IMR-90 (cell line): ENCODE measurements at regions not wholly inside any gene's neighbourhood (a gene's known extent, or its start where the extent isn't known, plus 50 kb on each side); places are given as distances from the start of the nearest gene placed in this dataset.

ENCODE experiments used
- ATAC-seq: fragments of 200-7000 bp; cut with Tn5 transposase; 2 replicates; pipeline ENCODE4 v1.9.1; 2020; ENCODE audit warnings: low read depth, mild to moderate bottlenecking, moderate library complexity
- BruUV-seq: library from RNA; stranded (reverse); fragments of 400-500 nt; replicated peaks from 2 replicates; lab custom pipeline; 2021; lab: Mats Ljungman, UMichigan
- CTCF ChIA-PET: fragments of 300-600 bp; formaldehyde crosslinking; extraction: SDS; loops from one replicate; lab custom pipeline; 2021; ENCODE audit warnings: antibody characterized with exemption; lab: Yijun Ruan, JAX
- POLR2A ChIA-PET: fragments of 300-600 bp; sonication (Branson Sonifier 250); formaldehyde crosslinking; loops from one replicate; lab custom pipeline; 2022; ENCODE audit warnings: antibody characterized with exemption; ENCODE audit not compliant: unreplicated experiment; lab: Charles Lee
- DNase-seq: peaks from one replicate; pipeline ENCODE4 v3.0.0; 2013
- H2AFZ ChIP-seq: replicated peaks from 2 replicates; pipeline ENCODE3; 2013; ENCODE audit warnings: low read length, mild to moderate bottlenecking; ENCODE audit not compliant: poor library complexity
- H2AK5ac ChIP-seq: 2 replicates; pipeline ENCODE4 v1.6.1; 2013; ENCODE audit warnings: low read depth, low read length, inconsistent platforms
- H2AK9ac ChIP-seq: replicated peaks from 2 replicates; pipeline ENCODE3; 2013; ENCODE audit warnings: mild to moderate bottlenecking, low read depth, low read length, moderate library complexity; ENCODE audit not compliant: poor library complexity
- H2BK120ac ChIP-seq: 2 replicates; pipeline ENCODE4 v1.6.1; 2013; ENCODE audit warnings: low read depth, low read length, inconsistent platforms
- H2BK15ac ChIP-seq: 3 replicates; pipeline ENCODE4 v1.6.1; 2013; ENCODE audit warnings: low read depth, low read length, inconsistent platforms
- H2BK20ac ChIP-seq: 2 replicates; pipeline ENCODE4 v1.6.1; 2013; ENCODE audit warnings: low read depth, mild to moderate bottlenecking, inconsistent platforms, low read length, moderate library complexity
- H2BK5ac ChIP-seq: 2 replicates; pipeline ENCODE4 v1.6.1; 2013; ENCODE audit warnings: mild to moderate bottlenecking, low read depth, low read length, inconsistent platforms; ENCODE audit not compliant: poor library complexity, severe bottlenecking
- H3K14ac ChIP-seq: replicated peaks from 2 replicates; pipeline ENCODE4 v1.6.1; 2013; ENCODE audit warnings: low read depth, low read length, inconsistent platforms
- H3K18ac ChIP-seq: 2 replicates; pipeline ENCODE4 v1.6.1; 2013; ENCODE audit warnings: low read depth, low read length, control low read depth
- H3K23ac ChIP-seq: 2 replicates; pipeline ENCODE4 v1.6.1; 2013; ENCODE audit warnings: low read depth, low read length, inconsistent platforms
- H3K27ac ChIP-seq: 2 replicates; pipeline ENCODE4 v1.5.1; 2013; ENCODE audit warnings: mild to moderate bottlenecking, control low read depth, low read length; ENCODE audit not compliant: insufficient read depth
- H3K27me3 ChIP-seq: 2 replicates; pipeline ENCODE4 v1.6.1; 2013; ENCODE audit warnings: low read length; ENCODE audit not compliant: control insufficient read depth, insufficient read depth
- H3K36me3 ChIP-seq: 2 replicates; pipeline ENCODE4 v1.6.1; 2013; ENCODE audit warnings: low read length, mixed read lengths; ENCODE audit not compliant: control insufficient read depth, insufficient read depth
- H3K4ac ChIP-seq: 2 replicates; pipeline ENCODE4 v1.6.1; 2013; ENCODE audit warnings: low read depth, low read length, inconsistent platforms
- H3K4me1 ChIP-seq: 2 replicates; pipeline ENCODE4 v1.6.1; 2013; ENCODE audit warnings: low read length, mixed read lengths; ENCODE audit not compliant: control insufficient read depth, insufficient read depth
- H3K4me2 ChIP-seq: 2 replicates; pipeline ENCODE4 v1.6.1; 2013; ENCODE audit warnings: low read depth, mild to moderate bottlenecking, control low read depth, low read length, moderate library complexity
- H3K4me3 ChIP-seq: 2 replicates; pipeline ENCODE4 v1.5.1; 2013; ENCODE audit warnings: low read depth, mild to moderate bottlenecking, control low read depth, low read length, moderate library complexity; ENCODE audit not compliant: insufficient read depth
- H3K56ac ChIP-seq: 2 replicates; pipeline ENCODE4 v1.6.1; 2013; ENCODE audit warnings: low read length, inconsistent platforms; ENCODE audit not compliant: insufficient read depth; ENCODE audit errors: extremely low read depth
- H3K79me1 ChIP-seq, 2 experiments: 2 replicates each; pipeline ENCODE4 v1.6.1; 2013; ENCODE audit warnings: low read length in 2 of 2, inconsistent platforms in 1 of 2, low read depth in 1 of 2
- H3K9ac ChIP-seq: 2 replicates; pipeline ENCODE4 v1.6.1; 2013; ENCODE audit warnings: low read depth, low read length, control low read depth
- H3K9me1 ChIP-seq: 2 replicates; pipeline ENCODE4 v1.6.1; 2013; ENCODE audit warnings: low read length, inconsistent platforms; ENCODE audit not compliant: insufficient read depth
- H3K9me3 ChIP-seq: 2 replicates; pipeline ENCODE4 v1.6.1; 2013; ENCODE audit warnings: low read length; ENCODE audit not compliant: control insufficient read depth, insufficient read depth
- H4K20me1 ChIP-seq: 2 replicates; pipeline ENCODE4 v1.6.1; 2013; ENCODE audit warnings: low read length, inconsistent platforms; ENCODE audit not compliant: insufficient read depth
- H4K5ac ChIP-seq: 2 replicates; pipeline ENCODE4 v1.6.1; 2013; ENCODE audit warnings: mild to moderate bottlenecking, low read depth, low read length, control low read depth
- H4K8ac ChIP-seq, 2 experiments: 2 replicates each; pipeline ENCODE4 v1.6.1; 2013; ENCODE audit warnings: low read depth in 2 of 2, low read length in 2 of 2, control low read depth in 1 of 2, inconsistent platforms in 1 of 2
- H4K91ac ChIP-seq: 2 replicates; pipeline ENCODE4 v1.6.1; 2013; ENCODE audit warnings: low read depth, low read length, inconsistent platforms; ENCODE audit not compliant: insufficient read depth
- BHLHE40 ChIP-seq: fragments of 150-350 bp; IDR thresholded peaks from 2 replicates; pipeline ENCODE4 v1.6.1; 2016; ENCODE audit warnings: mild to moderate bottlenecking, low read depth, low read length
- CEBPB ChIP-seq: IDR thresholded peaks from 2 replicates; pipeline ENCODE4 v1.6.1; 2012; ENCODE audit warnings: low read depth, low read length, improper control_type of control experiment
- CHD1 ChIP-seq: IDR thresholded peaks from 2 replicates; pipeline ENCODE4 v1.6.1; 2012; ENCODE audit warnings: low read depth, low read length, improper control_type of control experiment
- CTCF ChIP-seq: conservative IDR thresholded peaks from 2 replicates; pipeline ENCODE4 v1.5.1; 2012; ENCODE audit warnings: mild to moderate bottlenecking, low read depth, low read length, improper control_type of control experiment
- ELK1 ChIP-seq: fragments of 150-350 bp; IDR thresholded peaks from 2 replicates; pipeline ENCODE4 v1.6.1; 2016; ENCODE audit warnings: low read depth, mild to moderate bottlenecking, low read length, moderate library complexity, borderline replicate concordance
- FOS ChIP-seq: fragments of 150-350 bp; IDR thresholded peaks from 2 replicates; pipeline ENCODE4 v1.6.1; 2016; ENCODE audit warnings: low read depth, low read length
- MAFK ChIP-seq: IDR thresholded peaks from 2 replicates; pipeline ENCODE4 v1.6.1; 2012; ENCODE audit warnings: low read depth, low read length, improper control_type of control experiment
- MAZ ChIP-seq: IDR thresholded peaks from 2 replicates; pipeline ENCODE4 v1.6.1; 2012; ENCODE audit warnings: low read depth, mild to moderate bottlenecking, low read length, improper control_type of control experiment, moderate library complexity, borderline replicate concordance
- MXI1 ChIP-seq: IDR thresholded peaks from 2 replicates; pipeline ENCODE4 v1.6.1; 2012; ENCODE audit warnings: low read depth, mild to moderate bottlenecking, low read length, moderate library complexity, borderline replicate concordance
- NFE2L2 ChIP-seq: fragments of 150-350 bp; IDR thresholded peaks from 2 replicates; pipeline ENCODE4 v1.6.1; 2016; ENCODE audit warnings: low read depth, mild to moderate bottlenecking, low read length
- POLR2A ChIP-seq: IDR thresholded peaks from 2 replicates; pipeline ENCODE4 v1.6.1; 2012; ENCODE audit warnings: mild to moderate bottlenecking, low read depth, low read length
- RAD21 ChIP-seq: IDR thresholded peaks from 2 replicates; pipeline ENCODE4 v1.6.1; 2012; ENCODE audit warnings: low read length, improper control_type of control experiment
- RCOR1 ChIP-seq: IDR thresholded peaks from 2 replicates; pipeline ENCODE4 v1.6.1; 2012; ENCODE audit warnings: mild to moderate bottlenecking, low read length, improper control_type of control experiment; ENCODE audit not compliant: insufficient replicate concordance
- RFX5 ChIP-seq: IDR thresholded peaks from 2 replicates; pipeline ENCODE4 v1.8.0; 2012; ENCODE audit warnings: low read depth, mild to moderate bottlenecking, low read length, moderate library complexity
- SMC3 ChIP-seq: fragments of 150-350 bp; IDR thresholded peaks from 2 replicates; pipeline ENCODE4 v1.6.1; 2016; ENCODE audit warnings: low read depth, mild to moderate bottlenecking, antibody characterized with exemption, low read length, moderate library complexity
- WGBS, 2 experiments: methylation state at CpG; one replicate each; pipeline versions ENCODE4 v1.1.5 to v1.1.7; 2013; ENCODE audit warnings: missing lambda C conversion rate in 2 of 2; ENCODE audit not compliant: insufficient read length in 1 of 2; ENCODE audit errors: extremely low coverage in 2 of 2; 5-methylcytosine and 5-hydroxymethylcytosine counted together
- dilution Hi-C: fragments of 300-500 bp; cut with HindIII; formaldehyde crosslinking; loops from one replicate; pipeline ENCODE4 v1.14.3; 2018; ENCODE audit warnings: low sequenced_read_pairs; ENCODE audit not compliant: unreplicated experiment
- in situ Hi-C: fragments of 300-500 bp; cut with MboI; formaldehyde crosslinking; loops from 3 replicates; pipeline ENCODE4 v1.14.3; 2019; ENCODE audit warnings: low sequenced_read_pairs, inconsistent platforms, mixed read lengths
- intact Hi-C: fragments of 100-400 bp; cut with micrococcal nuclease; formaldehyde crosslinking; loops from 2 replicates; pipeline ENCODE4 v1.10.0; 2022
- TF ChIP-seq, protein P1 (sequence below): fragments of 150-350 bp; IDR thresholded peaks from 2 replicates; pipeline ENCODE4 v1.6.1; 2017; ENCODE audit warnings: mild to moderate bottlenecking, antibody characterized with exemption, low read length, low read depth

- no peak overlapping the region for H3K18ac ChIP-seq
- POLR2A ChIA-PET = no interaction called here
- no peak overlapping the region for H3K14ac ChIP-seq
- DNase-seq (no peak), ATAC-seq (no peak)
- H3K27me3 ChIP-seq = no peaks in the 10 kb centered on the region
- CTCF ChIA-PET = no interaction called here
- H3K9me1 ChIP-seq = no peaks in the 10 kb centered on the region
- dilution Hi-C loops = no loop called here
- no peaks in the 10 kb centered on the region; the same call in 1 of the 2 replicates for H3K9me3 ChIP-seq
- H3K36me3 ChIP-seq = no peaks in the 10 kb centered on the region
- no peak overlapping the region for H2AFZ ChIP-seq
- H3K79me1 ChIP-seq = no peaks in the 10 kb centered on the region
- H3K27ac ChIP-seq = no peak overlapping the region
- 0% methylated on average over 2 of the region's 5 CpGs; no CpG with 5 or more reads in 1 of the 2 experiments for WGBS, 2 experiments
- no peak overlapping the region for H3K9ac ChIP-seq
- intact Hi-C loops = no loop called here
- no peak overlapping the region for H2BK120ac ChIP-seq
- no peak overlapping the region for H2BK15ac ChIP-seq
- H2BK20ac ChIP-seq = no peak overlapping the region
- H3K23ac ChIP-seq = no peak overlapping the region
- no peak overlapping the region for H3K4me2 ChIP-seq
- in situ Hi-C loops = no loop called here
- TF ChIP-seq RAD21 (no peak), RFX5 (no peak), CHD1 (no peak), BHLHE40 (no peak), MAZ (no peak), FOS (no peak), ELK1 (no peak), CTCF (no peak), RCOR1 (no peak), MAFK (no peak), CEBPB (no peak), SMC3 (no peak), MXI1 (no peak), NFE2L2 (no peak), POLR2A (no peak)
- TF ChIP-seq, protein P1, sequence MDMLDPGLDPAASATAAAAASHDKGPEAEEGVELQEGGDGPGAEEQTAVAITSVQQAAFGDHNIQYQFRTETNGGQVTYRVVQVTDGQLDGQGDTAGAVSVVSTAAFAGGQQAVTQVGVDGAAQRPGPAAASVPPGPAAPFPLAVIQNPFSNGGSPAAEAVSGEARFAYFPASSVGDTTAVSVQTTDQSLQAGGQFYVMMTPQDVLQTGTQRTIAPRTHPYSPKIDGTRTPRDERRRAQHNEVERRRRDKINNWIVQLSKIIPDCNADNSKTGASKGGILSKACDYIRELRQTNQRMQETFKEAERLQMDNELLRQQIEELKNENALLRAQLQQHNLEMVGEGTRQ = no peak
- no peak overlapping the region for H3K4me3 ChIP-seq
- H4K20me1 ChIP-seq = no peaks in the 10 kb centered on the region
- H2AK5ac ChIP-seq = no peak overlapping the region
- BruUV-seq = no TSS peak
- H2AK9ac ChIP-seq = no peak overlapping the region
- H3K4me1 ChIP-seq = no peaks in the 10 kb centered on the region
- no peak overlapping the region for H4K8ac ChIP-seq
- no peak overlapping the region for H4K5ac ChIP-seq
- no peak overlapping the region for H3K4ac ChIP-seq
- H3K56ac ChIP-seq = no peak overlapping the region
- H4K91ac ChIP-seq = no peak overlapping the region
- H2BK5ac ChIP-seq = no peak overlapping the region
Measured at GRCh38 chr12:108394196-108394595, 55.1 kb upstream of the CMKLR1 start.
